HEK293 (cell line): ENCODE measurements at regions not wholly inside any gene's neighbourhood (a gene's known extent, or its start where the extent isn't known, plus 50 kb on each side); places are given as distances from the start of the nearest gene placed in this dataset.

ENCODE experiments used
- HIC1 ChIP-seq: fragments of 450-650 bp; formaldehyde crosslinking; IDR thresholded peaks from 2 replicates; pipeline ENCODE4 v1.5.1; 2016; ENCODE audit warnings: missing biosample characterization, missing genetic modification characterization
- IKZF3 ChIP-seq: fragments of 450-650 bp; IDR thresholded peaks from 2 replicates; pipeline ENCODE4 v1.5.0; 2018; ENCODE audit warnings: missing biosample characterization, mild to moderate bottlenecking, missing genetic modification characterization, moderate library complexity
- KLF10 ChIP-seq: fragments of 450-650 bp; IDR thresholded peaks from 2 replicates; pipeline ENCODE4 v1.5.1; 2018; ENCODE audit warnings: missing biosample characterization, mild to moderate bottlenecking, missing genetic modification characterization
- OSR2 ChIP-seq: fragments of 450-650 bp; formaldehyde crosslinking; IDR thresholded peaks from 2 replicates; pipeline ENCODE4 v1.5.1; 2016; ENCODE audit warnings: missing biosample characterization, missing genetic modification characterization
- PBX3 ChIP-seq: sonication (generic); formaldehyde crosslinking; IDR thresholded peaks from 2 replicates; pipeline ENCODE4 v1.8.1; 2022; ENCODE audit warnings: mild to moderate bottlenecking, moderate library complexity, missing genetic modification reagents
- PRDM1 ChIP-seq: fragments of 450-650 bp; formaldehyde crosslinking; IDR thresholded peaks from 2 replicates; pipeline ENCODE4; 2016; ENCODE audit warnings: missing biosample characterization, missing genetic modification characterization
- RBAK ChIP-seq: fragments of 450-650 bp; formaldehyde crosslinking; IDR thresholded peaks from 2 replicates; pipeline ENCODE4 v1.5.1; 2016; ENCODE audit warnings: missing biosample characterization, missing genetic modification characterization
- REPIN1 ChIP-seq: fragments of 450-650 bp; formaldehyde crosslinking; IDR thresholded peaks from 2 replicates; pipeline ENCODE4 v1.5.1; 2017; ENCODE audit warnings: missing biosample characterization, missing genetic modification characterization, low read depth
- SALL2 ChIP-seq: fragments of 450-650 bp; formaldehyde crosslinking; IDR thresholded peaks from 2 replicates; pipeline ENCODE4 v1.5.0; 2017; ENCODE audit warnings: missing biosample characterization, mild to moderate bottlenecking, missing genetic modification characterization, borderline replicate concordance
- SCRT2 ChIP-seq: fragments of 450-650 bp; formaldehyde crosslinking; IDR thresholded peaks from 2 replicates; pipeline ENCODE4 v1.5.1; 2016; ENCODE audit warnings: missing biosample characterization, missing genetic modification characterization
- SETDB1 ChIP-seq: IDR thresholded peaks from one replicate; pipeline ENCODE4 v1.6.1; 2017; ENCODE audit warnings: mild to moderate bottlenecking, low read length, moderate library complexity, mixed read lengths; ENCODE audit not compliant: insufficient read length
- TSHZ1 ChIP-seq: fragments of 450-650 bp; formaldehyde crosslinking; IDR thresholded peaks from 2 replicates; pipeline ENCODE4 v1.5.1; 2016; ENCODE audit warnings: missing biosample characterization, missing genetic modification characterization, borderline replicate concordance
- ZBTB17 ChIP-seq: fragments of 450-650 bp; formaldehyde crosslinking; IDR thresholded peaks from 2 replicates; pipeline ENCODE4 v1.5.1; 2016; ENCODE audit warnings: missing biosample characterization, missing genetic modification characterization
- ZBTB6 ChIP-seq: fragments of 450-650 bp; formaldehyde crosslinking; IDR thresholded peaks from 2 replicates; pipeline ENCODE4 v1.5.1; 2017; ENCODE audit warnings: missing biosample characterization, missing genetic modification characterization
- ZBTB8A ChIP-seq: fragments of 450-650 bp; formaldehyde crosslinking; IDR thresholded peaks from 2 replicates; pipeline ENCODE4 v1.5.1; 2016; ENCODE audit warnings: missing biosample characterization, missing genetic modification characterization
- ZNF121 ChIP-seq: fragments of 450-650 bp; formaldehyde crosslinking; IDR thresholded peaks from 2 replicates; pipeline ENCODE4 v1.5.1; 2016; ENCODE audit warnings: missing biosample characterization, missing genetic modification characterization
- ZNF138 ChIP-seq: fragments of 450-650 bp; formaldehyde crosslinking; IDR thresholded peaks from 2 replicates; pipeline ENCODE4 v1.5.1; 2016; ENCODE audit warnings: missing biosample characterization, missing genetic modification characterization, borderline replicate concordance
- ZNF157 ChIP-seq: fragments of 450-650 bp; formaldehyde crosslinking; IDR thresholded peaks from 2 replicates; pipeline ENCODE4 v1.5.1; 2016; ENCODE audit warnings: missing biosample characterization, missing genetic modification characterization
- ZNF19 ChIP-seq: fragments of 450-650 bp; formaldehyde crosslinking; IDR thresholded peaks from 2 replicates; pipeline ENCODE4; 2016; ENCODE audit warnings: missing biosample characterization, missing genetic modification characterization, low read depth
- ZNF2 ChIP-seq: fragments of 450-650 bp; formaldehyde crosslinking; IDR thresholded peaks from 2 replicates; pipeline ENCODE4 v1.5.1; 2016; ENCODE audit warnings: missing biosample characterization, missing genetic modification characterization
- ZNF23 ChIP-seq: fragments of 450-650 bp; formaldehyde crosslinking; IDR thresholded peaks from 2 replicates; pipeline ENCODE4 v1.5.1; 2016; ENCODE audit warnings: missing biosample characterization, missing genetic modification characterization, borderline replicate concordance
- ZNF391 ChIP-seq: fragments of 450-650 bp; formaldehyde crosslinking; IDR thresholded peaks from 2 replicates; pipeline ENCODE4 v1.5.1; 2016; ENCODE audit warnings: low read depth, missing biosample characterization, missing genetic modification characterization, borderline replicate concordance
- ZNF423 ChIP-seq: fragments of 450-650 bp; formaldehyde crosslinking; IDR thresholded peaks from 2 replicates; pipeline ENCODE4 v1.5.1; 2016; ENCODE audit warnings: missing biosample characterization, missing genetic modification characterization
- ZNF473 ChIP-seq: fragments of 450-650 bp; formaldehyde crosslinking; IDR thresholded peaks from 2 replicates; pipeline ENCODE4 v1.5.1; 2017; ENCODE audit warnings: missing biosample characterization, missing genetic modification characterization
- ZNF544 ChIP-seq: fragments of 450-650 bp; formaldehyde crosslinking; IDR thresholded peaks from 2 replicates; pipeline ENCODE4 v1.5.0; 2017; ENCODE audit warnings: missing biosample characterization, missing genetic modification characterization
- ZNF548 ChIP-seq: fragments of 450-650 bp; formaldehyde crosslinking; IDR thresholded peaks from 2 replicates; pipeline ENCODE4 v1.5.1; 2016; ENCODE audit warnings: missing biosample characterization, missing genetic modification characterization
- ZNF558 ChIP-seq: fragments of 450-650 bp; formaldehyde crosslinking; IDR thresholded peaks from 2 replicates; pipeline ENCODE4 v1.5.1; 2016; ENCODE audit warnings: missing biosample characterization, missing genetic modification characterization
- ZNF571 ChIP-seq: fragments of 450-650 bp; formaldehyde crosslinking; IDR thresholded peaks from 2 replicates; pipeline ENCODE4 v1.5.0; 2017; ENCODE audit warnings: missing biosample characterization, missing genetic modification characterization
- ZNF580 ChIP-seq: fragments of 450-650 bp; formaldehyde crosslinking; IDR thresholded peaks from 2 replicates; pipeline ENCODE4 v1.5.1; 2016; ENCODE audit warnings: missing biosample characterization, missing genetic modification characterization
- ZNF623 ChIP-seq: fragments of 450-650 bp; formaldehyde crosslinking; IDR thresholded peaks from 2 replicates; pipeline ENCODE4 v1.5.1; 2016; ENCODE audit warnings: missing biosample characterization, missing genetic modification characterization
- ZNF670 ChIP-seq: fragments of 450-650 bp; formaldehyde crosslinking; IDR thresholded peaks from 2 replicates; pipeline ENCODE4 v1.5.1; 2016; ENCODE audit warnings: missing biosample characterization, missing genetic modification characterization, low read depth
- ZNF747 ChIP-seq: fragments of 450-650 bp; formaldehyde crosslinking; IDR thresholded peaks from 2 replicates; pipeline ENCODE4 v1.5.1; 2016; ENCODE audit warnings: missing biosample characterization, missing genetic modification characterization
- ZNF791 ChIP-seq: fragments of 450-650 bp; formaldehyde crosslinking; IDR thresholded peaks from 2 replicates; pipeline ENCODE4 v1.5.1; 2016; ENCODE audit warnings: missing biosample characterization, missing genetic modification characterization
- ZNF837 ChIP-seq: fragments of 450-650 bp; formaldehyde crosslinking; IDR thresholded peaks from 2 replicates; pipeline ENCODE4 v1.5.1; 2016; ENCODE audit warnings: missing biosample characterization, missing genetic modification characterization

- no peak for TF ChIP-seq TSHZ1 (tag by site-specific recombination)
- no peak for TF ChIP-seq ZNF2 (tag by site-specific recombination)
- no peak for TF ChIP-seq PBX3 (CRISPR knock-in tag)
- TF ChIP-seq ZNF571 (tag by site-specific recombination): no peak
- TF ChIP-seq ZNF548 (tag by site-specific recombination): no peak
- no peak for TF ChIP-seq ZBTB17 (tag by site-specific recombination)
- TF ChIP-seq ZNF121 (tag by site-specific recombination): no peak
- no peak for TF ChIP-seq HIC1 (tag by site-specific recombination)
- TF ChIP-seq KLF10 (tag by site-specific recombination): no peak
- TF ChIP-seq IKZF3 (tag by site-specific recombination): no peak
- peak; percentile 49; the same call in 1 of the 2 replicates for TF ChIP-seq ZNF558 (tag by site-specific recombination)
- no peak for TF ChIP-seq ZNF670
- TF ChIP-seq PRDM1: no peak
- no peak for TF ChIP-seq ZNF138 (tag by site-specific recombination)
- TF ChIP-seq ZBTB8A (tag by site-specific recombination): peak; percentile 85
- no peak for TF ChIP-seq ZNF747 (tag by site-specific recombination)
- TF ChIP-seq ZNF544 (tag by site-specific recombination): no peak
- no peak for TF ChIP-seq ZNF23 (tag by site-specific recombination)
- no peak for TF ChIP-seq ZNF473 (tag by site-specific recombination)
- no peak for TF ChIP-seq ZNF837 (tag by site-specific recombination)
- TF ChIP-seq OSR2 (tag by site-specific recombination): no peak
- TF ChIP-seq ZBTB6 (tag by site-specific recombination): no peak
- no peak for TF ChIP-seq ZNF391
- TF ChIP-seq ZNF623 (tag by site-specific recombination): peak; percentile 84
- no peak for TF ChIP-seq SCRT2 (tag by site-specific recombination)
- TF ChIP-seq ZNF791 (tag by site-specific recombination): peak; percentile 77
- no peak for TF ChIP-seq SETDB1
- TF ChIP-seq SALL2 (tag by site-specific recombination): no peak
- no peak for TF ChIP-seq REPIN1 (tag by site-specific recombination)
- TF ChIP-seq ZNF19 (tag by site-specific recombination): 0 out of 2 replicates have a peak, but pooled peaks have one; percentile 50
- peak; percentile 71; the same call in 1 of the 2 replicates for TF ChIP-seq ZNF580 (tag by site-specific recombination)
- TF ChIP-seq RBAK: peak; percentile 61; the same call in 1 of the 2 replicates
- no peak for TF ChIP-seq ZNF157 (tag by site-specific recombination)
- no peak for TF ChIP-seq ZNF423
- TF ChIP-seq, all 188 proteins: peak for 41
Measured at GRCh38 chr1:57659804-57660203, 235.9 kb upstream of the DAB1 start (continued).
